ENCODE measurements at regions not wholly inside any gene's neighbourhood (a gene's known extent, or its start where the extent isn't known, plus 50 kb on each side); places are given as distances from the start of the nearest gene placed in this dataset.

GRCh38 chrX:10044021-10044420 lies 76.9 kb downstream of the CLDN34 start:
- no peak overlapping the region for H3K4me3 ChIP-seq (ENCODE audit: low read depth, low read length)
- ChIA-PET POLR2A (no interaction called here), CTCF (no interaction called here)
- no peak for DNase-seq (ENCODE audit: low read depth, low spot score)
- TF ChIP-seq, protein P1, sequence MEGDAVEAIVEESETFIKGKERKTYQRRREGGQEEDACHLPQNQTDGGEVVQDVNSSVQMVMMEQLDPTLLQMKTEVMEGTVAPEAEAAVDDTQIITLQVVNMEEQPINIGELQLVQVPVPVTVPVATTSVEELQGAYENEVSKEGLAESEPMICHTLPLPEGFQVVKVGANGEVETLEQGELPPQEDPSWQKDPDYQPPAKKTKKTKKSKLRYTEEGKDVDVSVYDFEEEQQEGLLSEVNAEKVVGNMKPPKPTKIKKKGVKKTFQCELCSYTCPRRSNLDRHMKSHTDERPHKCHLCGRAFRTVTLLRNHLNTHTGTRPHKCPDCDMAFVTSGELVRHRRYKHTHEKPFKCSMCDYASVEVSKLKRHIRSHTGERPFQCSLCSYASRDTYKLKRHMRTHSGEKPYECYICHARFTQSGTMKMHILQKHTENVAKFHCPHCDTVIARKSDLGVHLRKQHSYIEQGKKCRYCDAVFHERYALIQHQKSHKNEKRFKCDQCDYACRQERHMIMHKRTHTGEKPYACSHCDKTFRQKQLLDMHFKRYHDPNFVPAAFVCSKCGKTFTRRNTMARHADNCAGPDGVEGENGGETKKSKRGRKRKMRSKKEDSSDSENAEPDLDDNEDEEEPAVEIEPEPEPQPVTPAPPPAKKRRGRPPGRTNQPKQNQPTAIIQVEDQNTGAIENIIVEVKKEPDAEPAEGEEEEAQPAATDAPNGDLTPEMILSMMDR (IDR thresholded peaks at IDR 0.05; ENCODE audit: insufficient read depth, low read length, missing control alignments) = no peak

GRCh38 chrX:10045327-10046000 lies 78.3 kb downstream of the CLDN34 start:
- ChIA-PET POLR2A (no interaction called here), CTCF (no interaction called here)

DNA sequence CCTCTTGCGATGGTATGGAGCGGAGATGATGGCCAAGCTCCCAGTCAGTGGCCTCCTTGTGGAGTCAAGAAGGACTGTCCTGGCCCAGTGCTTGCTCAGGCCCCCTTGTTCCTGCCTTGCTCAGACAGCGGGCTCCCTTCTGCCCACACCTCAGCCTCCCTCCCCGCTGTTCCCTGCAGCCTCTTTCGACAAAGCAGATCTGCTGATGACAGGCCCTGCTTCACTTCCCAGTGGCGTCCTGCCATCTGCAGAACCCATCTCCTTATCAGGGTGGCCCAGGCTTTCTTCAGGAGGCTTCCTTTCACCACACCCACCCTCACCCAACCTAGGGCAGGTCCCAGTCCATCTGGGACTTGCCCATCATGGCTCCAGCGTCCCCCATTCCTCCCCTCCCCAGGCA lies 80.0 kb downstream of the CLDN34 start:
- TF ChIP-seq, protein P1 (IDR thresholded peaks at IDR 0.05; ENCODE audit: insufficient read depth, low read length, missing control alignments) = no peak
- POLR2A ChIA-PET = no interaction called here
- CTCF ChIA-PET = no interaction called here
- no peak for DNase-seq (ENCODE audit: low read depth, low spot score)
- H3K4me3 ChIP-seq (ENCODE audit: low read depth, low read length) = no peak overlapping the region

More at GRCh38 chrX:10045327-10046000, 78.3 kb downstream of the CLDN34 start:
- H3K4me3 ChIP-seq (ENCODE audit: low read depth, low read length) = no peak overlapping the region
- TF ChIP-seq, protein P1 (IDR thresholded peaks at IDR 0.05; ENCODE audit: insufficient read depth, low read length, missing control alignments) = no peak
- no peak for DNase-seq (ENCODE audit: low read depth, low spot score)

GRCh38 chrX:10047631-10048030 lies 80.5 kb downstream of the CLDN34 start:
- POLR2A ChIA-PET = no interaction called here
- H3K4me3 ChIP-seq (ENCODE audit: low read depth, low read length) = no peak overlapping the region
- no peak for DNase-seq (ENCODE audit: low read depth, low spot score)
- CTCF ChIA-PET = no interaction called here
- TF ChIP-seq, protein P1 (IDR thresholded peaks at IDR 0.05; ENCODE audit: insufficient read depth, low read length, missing control alignments) = no peak

DNA sequence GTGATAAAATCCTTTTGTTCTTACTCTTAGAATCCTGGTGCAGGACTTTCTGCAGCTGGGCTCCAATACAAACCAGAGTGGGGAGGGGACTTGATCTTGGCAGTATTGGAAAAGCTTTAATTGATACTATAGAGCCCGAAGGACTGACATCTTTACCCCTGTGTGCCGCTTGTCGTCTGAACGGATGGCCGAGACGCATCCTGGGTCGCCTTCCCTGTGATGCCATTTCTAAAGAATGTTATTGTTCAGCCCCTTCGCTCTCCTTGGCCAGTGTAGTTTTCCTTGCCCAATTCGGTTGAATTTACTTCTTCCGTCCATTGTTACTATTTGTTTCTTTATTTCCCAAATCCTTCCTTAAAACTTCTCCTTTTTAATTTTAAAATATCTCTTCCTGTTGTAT lies 80.9 kb downstream of the CLDN34 start:
- H3K4me3 ChIP-seq (ENCODE audit: low read depth, low read length) = no peak overlapping the region
- DNase-seq (ENCODE audit: low read depth, low spot score) = no peak
- POLR2A ChIA-PET = no interaction called here
- CTCF ChIA-PET = no interaction called here
- TF ChIP-seq, protein P1 (IDR thresholded peaks at IDR 0.05; ENCODE audit: insufficient read depth, low read length, missing control alignments) = no peak

DNA sequence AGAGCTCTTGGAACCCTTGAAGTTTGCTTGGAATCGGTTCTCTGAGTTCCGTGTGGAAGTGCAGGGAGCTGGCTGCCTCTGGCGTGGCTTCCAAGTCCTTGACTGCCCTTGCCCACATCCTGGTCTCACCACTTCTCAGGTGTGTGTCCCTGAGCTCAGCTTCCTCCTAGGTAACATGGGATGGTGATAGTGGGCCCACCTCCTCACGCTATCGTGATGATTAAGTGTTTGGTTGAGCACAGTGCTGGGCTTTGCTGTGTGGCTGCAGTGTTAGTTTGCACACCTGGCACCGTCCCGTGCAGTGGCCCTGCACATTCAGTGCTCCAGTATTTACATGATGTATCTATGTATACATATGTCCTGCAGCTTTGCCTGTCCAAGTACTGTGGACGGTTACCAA lies 81.5 kb downstream of the CLDN34 start:
- TF ChIP-seq, protein P1 (IDR thresholded peaks at IDR 0.05; ENCODE audit: insufficient read depth, low read length, missing control alignments) = no peak
- H3K4me3 ChIP-seq (ENCODE audit: low read depth, low read length) = no peak overlapping the region
- DNase-seq (ENCODE audit: low read depth, low spot score) = no peak
- POLR2A ChIA-PET = no interaction called here
- CTCF ChIA-PET = no interaction called here
